ENCODE measurements at regions not wholly inside any gene's neighbourhood (a gene's known extent, or its start where the extent isn't known, plus 50 kb on each side); places are given as distances from the start of the nearest gene placed in this dataset.
"Not testable (repeated sequence)": the region's sequence is repeated elsewhere in the genome, so short reads cannot be mapped to it uniquely, and the experiment has no call there.

DNA sequence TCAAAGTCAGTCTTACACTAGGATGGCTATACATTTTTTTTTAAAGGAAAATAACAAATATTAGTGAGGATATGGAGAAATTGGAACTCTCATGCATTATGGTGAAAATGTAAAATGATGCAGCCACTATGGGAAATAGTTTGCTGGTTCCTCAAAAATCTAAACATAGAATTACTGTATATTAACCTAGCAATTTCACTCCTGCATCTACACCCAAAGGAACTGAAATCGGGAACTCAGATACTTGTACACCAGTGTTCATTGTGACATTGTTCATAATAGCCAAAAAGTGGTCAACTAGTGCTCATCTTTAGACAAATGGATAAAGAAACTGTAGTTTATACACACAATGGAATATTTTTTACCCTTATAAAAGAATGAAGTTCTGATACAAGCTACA is 110.7 kb downstream of the UTRN start:
- no peak for DNase-seq

DNA sequence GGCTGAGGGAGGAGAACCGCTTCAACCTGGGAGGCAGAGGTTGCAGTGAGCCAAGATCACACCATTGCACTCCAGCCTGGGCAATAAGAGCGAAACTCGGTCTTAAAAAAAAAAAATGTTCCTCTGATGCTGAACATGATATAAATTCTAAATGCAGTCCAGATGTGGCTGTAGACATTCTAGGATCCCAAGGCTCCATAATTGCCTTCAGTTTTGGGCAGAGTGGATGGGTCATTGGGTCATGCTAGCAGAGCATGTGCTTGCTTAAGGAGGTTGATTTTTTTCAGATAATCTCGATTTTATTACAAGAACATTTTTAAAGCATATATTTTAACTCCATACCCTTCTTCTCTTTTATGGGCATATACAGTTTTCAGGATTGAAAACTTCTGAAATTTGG is 112.0 kb downstream of the UTRN start:
- no peak for DNase-seq

DNA sequence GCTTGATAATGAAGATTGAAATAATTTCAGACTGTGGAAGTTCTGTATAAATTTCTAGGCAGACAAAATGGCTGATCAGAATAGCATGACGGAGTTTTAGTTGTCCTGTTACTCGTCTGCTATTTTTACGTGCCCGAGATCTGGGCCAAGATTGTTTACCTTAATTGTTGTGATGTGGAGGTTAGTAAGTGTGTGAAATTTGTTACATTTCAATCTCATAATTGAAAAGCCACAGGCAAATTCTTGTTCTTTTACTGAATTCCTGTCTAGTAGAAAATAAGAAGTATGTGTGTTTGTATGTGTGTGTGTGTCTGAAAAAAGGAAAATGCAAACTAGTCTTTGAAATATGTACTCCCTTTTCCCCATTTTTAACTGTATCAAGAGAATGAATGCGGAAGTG is 115.2 kb downstream of the UTRN start:
- no peak for DNase-seq

DNA sequence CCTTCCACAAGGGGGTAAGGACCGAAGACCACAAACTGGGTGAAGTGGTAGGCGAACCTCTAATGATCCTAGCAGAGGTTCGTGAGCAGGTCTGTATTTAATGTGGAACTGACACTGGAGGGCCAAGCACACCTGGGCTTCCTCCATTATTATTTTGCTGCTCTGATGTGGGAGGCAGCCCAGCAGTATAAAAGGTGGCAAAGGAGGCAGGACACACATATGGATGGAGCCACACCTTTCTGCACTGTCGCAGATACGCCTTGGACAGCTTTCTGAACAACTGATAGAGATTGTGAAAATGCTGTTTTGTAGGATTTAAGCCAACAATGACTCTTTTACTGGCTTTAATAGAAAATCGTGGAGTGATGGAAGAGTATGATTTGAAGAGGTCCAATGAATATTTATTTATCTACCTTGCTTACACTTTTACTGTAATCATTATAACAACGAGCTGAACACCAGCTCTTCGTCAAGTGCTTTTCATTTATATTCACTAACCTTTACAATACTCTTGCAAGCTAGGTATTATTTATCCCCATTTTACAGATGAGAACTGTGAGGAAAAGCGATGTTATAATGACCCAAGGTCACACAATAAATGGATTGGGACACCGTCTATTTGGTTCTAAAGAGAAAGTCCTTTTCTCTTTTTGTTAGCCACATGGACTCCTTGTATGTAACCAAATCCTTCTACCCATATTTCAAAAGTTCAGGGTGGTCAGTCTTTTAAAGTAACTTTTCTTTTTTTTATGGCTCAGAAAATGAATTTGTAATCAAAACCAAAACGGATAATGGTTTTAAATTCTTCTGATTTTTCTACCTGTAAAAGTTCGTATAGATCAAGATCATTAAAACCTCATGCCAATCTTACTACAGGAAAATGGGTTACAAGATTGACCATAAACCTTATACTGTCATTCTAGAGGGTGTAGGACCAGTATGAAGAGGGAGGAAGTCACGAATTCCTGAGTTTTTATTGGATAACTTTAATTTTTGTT is 116.9 kb downstream of the UTRN start:
- no peak for DNase-seq

DNA sequence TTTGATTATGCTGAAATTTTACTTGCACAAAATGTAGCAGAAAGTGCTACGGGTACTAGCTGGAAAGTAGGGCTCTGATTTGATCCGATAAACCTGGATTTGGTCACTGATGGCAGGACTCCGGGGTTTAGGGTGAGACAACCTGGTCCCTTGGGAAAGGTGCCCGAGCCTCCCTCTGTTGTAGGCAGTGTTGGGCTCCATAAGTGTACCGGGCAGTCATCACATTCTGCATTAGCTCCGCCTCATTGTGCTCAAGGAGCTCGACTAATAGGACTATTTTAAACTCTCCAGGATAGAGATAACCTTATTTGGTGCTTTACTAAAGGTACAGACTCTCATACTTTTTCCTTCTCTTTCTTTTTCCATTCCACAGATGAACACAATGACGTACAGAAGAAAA is 117.6 kb downstream of the UTRN start:
- no peak for DNase-seq

DNA sequence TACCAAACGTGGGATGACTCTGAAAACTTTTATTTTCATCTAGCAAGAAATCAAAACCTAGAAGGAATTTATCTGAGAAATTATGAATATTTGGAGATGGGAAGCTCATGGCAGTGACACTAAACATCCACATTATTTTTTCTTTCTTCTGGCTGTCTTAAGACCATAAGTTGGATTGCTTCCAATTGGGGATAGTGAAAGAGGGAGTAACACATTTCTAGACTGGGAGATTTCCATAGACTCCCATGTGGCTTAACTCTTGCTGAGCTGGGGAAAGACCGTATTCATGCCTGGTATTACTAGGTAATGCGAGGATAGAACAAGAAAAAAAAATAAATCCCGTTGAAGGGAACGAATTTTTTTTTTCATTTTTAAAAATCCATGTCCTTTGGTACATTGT is 120.0 kb downstream of the UTRN start:
- DNase-seq = no peak

DNA sequence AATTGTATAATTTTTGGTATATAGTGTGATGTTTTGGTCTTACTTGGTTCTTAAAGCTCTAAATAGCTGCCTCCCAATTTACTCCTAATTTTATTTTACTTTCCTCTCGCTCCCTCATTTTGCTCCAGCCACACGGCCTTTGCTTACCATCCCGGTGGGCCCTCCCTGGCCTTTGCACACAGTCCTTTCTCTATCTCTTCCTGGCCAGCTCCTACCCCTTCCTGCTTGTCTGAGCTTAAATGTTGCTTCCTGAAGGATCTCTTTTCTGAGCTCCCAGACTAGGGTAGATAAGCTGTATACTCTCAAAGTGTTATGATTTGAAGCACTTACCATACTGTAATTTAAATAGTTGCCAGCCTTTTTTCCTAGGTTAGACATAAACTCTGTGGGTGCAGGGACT is 121.7 kb downstream of the UTRN start:
- no peak for DNase-seq

DNA sequence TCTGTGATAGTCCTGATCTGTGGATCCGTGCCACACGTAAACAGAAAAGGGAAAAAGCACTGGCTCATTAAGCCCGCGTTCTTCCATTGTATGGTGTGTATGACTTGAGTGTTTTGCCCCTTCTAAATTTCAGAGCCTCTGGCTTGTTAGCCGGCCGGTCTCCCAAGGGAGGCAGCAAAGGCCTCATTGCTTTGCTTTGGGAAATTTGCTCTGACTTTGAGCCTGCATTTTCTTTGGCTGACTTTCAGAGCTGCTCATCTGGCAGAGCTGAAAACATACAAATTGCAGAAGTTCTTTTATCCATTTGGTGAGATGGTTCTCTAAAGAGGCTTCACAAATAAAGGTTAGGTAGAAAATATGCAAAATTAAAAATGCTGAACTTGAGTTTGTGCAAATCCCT is 123.0 kb downstream of the UTRN start:
- no peak for DNase-seq

DNA sequence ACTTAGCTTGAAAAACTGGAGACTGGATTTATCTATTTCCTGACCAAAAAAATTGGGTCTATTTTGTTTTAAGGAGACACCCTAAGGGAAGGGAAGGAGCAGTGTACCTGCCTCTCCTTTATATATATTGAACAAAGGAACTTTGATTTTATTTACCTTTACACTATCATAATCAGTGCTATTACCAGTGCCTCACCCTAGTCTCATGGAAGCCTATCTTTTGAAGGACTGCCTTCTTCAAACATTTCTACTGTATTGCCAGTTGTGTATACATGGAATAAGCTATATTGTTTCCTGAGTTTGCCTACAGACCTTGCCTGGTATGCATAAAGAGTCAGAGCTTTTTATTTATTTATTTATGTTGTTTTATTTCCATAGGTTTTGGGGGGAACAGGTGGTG is 124.9 kb downstream of the UTRN start:
- no peak for DNase-seq

DNA sequence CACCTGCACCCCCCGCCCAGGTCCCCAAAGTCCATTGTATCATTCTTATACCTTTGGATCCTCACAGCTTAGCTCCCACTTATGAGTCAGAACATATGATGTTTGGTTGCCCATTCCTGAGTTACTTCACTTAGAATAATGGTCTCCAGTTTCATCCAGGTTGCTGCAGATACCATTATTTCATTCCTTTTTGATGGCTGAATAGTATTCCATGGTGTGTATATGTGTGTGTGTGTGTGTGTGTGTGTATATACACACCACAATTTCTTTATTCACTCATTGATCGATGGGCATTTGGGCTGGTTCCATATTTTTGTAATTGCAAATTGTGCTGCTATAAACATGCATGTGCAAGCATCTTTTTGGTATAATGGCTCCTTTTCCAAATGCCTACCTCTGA is 125.4 kb downstream of the UTRN start:
- DNase-seq = not testable (repeated sequence)

DNA sequence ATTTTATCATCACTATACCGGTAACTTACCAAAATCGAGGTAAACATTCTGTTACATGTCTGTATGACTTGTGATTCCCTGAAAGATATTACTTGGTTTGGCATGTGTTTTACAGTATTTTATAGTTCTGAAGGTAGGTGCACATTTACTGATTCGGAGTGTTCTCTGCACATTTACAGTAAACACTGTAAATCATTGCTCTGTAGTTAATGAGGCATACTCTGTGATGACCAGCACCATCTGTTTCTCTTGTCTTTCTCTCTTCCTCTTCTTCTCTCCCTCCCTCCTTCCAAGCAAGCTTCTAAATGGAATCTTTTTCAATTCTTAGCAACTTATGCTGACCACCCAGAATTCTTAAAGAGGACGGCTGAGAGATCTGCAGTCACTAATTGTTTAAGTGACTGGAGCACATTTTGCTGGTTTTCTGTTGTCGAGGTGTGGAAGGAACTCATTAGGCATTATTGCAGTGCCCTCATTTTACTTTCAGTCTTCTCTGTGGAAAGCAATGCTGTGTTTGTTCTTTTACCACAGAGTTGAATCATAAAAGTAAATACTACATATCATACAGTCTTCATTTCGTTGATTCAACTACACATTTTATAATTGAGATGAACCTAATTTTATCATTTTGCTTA is 126.5 kb downstream of the UTRN start:
- peak; percentile 50 for DNase-seq

DNA sequence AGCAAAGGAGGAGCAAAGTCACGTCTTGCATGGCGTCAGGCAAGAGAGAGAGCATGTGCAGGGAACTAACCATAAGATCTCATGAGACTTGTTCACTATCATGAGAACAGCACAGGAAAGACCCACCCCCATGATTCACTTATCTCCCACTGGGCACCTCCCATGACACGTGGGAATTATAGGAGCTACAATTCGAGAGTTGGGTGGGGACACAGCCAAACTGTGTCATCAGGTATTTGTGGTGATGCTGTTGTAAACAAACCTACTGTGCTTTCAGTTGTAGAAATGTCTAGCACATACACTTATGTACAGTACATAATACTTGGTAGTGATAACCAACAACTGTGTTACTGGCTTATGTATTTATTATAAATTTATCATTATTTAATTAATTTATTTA is 128.3 kb downstream of the UTRN start:
- no peak for DNase-seq

DNA sequence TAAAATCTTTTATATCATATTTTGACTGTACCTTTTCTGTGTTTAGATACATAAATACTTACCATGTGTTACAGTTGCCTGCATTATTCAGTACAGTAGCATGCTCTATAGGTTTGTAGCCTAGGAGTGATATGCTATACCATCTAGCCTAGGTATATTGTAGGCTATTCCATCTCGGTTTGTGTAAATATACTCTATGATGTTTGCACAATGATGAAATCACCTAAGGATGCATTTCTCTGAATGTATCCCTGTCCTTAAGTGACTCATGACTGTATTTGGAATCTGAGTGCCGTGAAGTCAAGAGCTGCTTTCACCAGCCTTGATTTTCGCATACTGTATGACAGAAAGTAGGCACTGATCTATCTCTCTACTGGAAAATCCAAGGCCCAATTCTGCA is 129.9 kb downstream of the UTRN start:
- no peak for DNase-seq

DNA sequence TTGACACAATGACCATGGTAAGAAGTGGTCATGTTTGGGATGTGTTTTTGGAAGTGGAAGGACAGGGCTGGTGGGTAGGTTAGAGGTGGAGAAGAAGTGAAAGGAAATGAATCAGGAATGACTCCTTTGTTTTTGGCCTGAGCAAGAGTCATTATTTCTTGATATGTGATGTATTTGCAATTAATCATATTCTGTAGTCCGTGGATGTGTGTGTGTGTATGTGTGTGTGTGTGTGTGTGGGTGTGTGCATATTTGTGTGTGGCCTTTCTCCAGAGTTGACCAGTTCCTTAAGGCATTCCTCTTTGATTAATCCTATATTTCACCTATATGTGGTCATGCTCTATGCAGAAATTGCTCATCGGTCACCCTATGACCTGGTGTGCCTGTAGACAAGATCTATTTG is 130.7 kb downstream of the UTRN start:
- DNase-seq = no peak

DNA sequence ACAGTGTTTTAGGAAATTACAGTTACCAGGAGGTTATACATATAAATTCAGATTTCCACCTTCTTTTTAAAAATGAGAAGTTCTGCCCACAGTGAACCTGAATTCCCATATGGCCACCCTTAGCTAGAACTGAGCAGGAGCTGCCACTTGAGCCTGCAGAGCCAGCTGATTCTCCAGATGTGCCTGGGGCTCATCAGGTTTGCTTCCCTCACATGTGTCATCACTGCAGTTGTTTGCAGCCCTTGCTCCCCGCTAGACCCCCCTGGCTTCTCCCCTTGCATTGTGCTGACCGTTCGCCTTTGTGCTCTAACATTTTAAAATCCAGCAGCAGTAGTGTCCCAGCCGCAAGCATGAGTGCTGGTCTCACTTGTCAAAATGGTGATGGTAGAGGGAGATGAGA is 131.1 kb downstream of the UTRN start:
- no peak for DNase-seq

DNA sequence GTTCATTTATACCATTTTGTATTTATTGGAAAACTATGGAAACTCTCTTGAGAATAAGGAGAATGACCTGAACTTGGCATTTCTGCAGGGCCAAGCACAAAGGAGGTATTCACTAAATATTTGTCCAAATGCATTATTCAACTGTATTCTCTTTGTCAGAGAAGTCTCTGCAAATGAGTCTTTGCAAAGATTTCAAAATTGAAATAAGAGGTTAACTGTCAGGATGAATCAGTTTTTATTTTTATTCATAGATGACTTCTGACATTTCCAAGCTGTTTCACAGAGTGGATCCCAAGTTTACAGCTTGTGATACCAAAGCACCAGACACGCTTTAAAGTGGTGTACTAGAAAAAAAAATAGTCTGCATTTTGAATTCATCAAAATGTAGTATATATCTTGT is 131.6 kb downstream of the UTRN start:
- no peak for DNase-seq

DNA sequence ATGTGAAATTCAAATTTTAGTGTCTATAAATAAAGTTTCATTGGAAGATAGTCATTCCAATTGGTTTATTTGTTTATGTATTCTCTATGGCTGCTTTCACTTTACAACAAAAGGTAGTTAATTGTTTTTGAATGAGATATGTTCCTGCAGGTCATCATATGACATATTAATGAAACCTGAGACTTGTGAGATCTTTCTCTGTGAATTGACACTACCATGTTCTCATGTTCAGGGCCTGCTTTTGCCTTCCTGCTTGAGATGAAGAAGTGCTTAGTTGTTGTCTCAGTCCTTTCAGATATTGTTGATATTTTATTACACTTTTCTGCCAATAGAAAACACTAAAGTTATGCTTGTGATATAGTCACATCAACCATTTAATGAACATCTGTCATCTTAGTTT is 132.5 kb downstream of the UTRN start:
- no peak for DNase-seq

DNA sequence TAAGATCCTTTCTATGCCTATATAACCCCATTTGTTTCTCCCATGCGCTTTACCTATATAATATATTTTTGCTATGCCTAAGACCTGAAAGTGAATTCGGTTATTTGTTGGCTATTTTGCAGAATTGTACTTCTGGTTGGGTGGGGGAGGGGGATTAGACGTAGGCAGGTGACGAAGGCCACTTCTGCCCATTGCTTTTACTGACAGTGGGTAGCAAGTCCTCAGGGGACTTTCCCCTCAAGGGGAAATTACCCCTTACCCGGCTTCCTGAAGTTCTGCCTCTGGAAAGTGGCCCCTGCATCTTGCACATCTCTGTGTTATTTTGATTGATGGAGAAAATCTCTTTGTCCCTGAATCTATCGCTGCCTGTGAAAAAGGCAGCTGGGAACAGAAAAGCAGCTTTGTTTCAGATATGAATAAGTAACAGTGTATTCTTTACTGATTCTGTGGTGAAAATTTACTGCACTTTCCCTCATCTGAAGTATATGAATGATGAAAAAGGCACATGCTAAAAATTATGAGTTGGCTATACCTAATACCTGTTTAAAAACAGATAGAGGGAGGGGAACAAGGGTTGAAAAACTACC is 133.9 kb downstream of the UTRN start:
- DNase-seq = no peak

DNA sequence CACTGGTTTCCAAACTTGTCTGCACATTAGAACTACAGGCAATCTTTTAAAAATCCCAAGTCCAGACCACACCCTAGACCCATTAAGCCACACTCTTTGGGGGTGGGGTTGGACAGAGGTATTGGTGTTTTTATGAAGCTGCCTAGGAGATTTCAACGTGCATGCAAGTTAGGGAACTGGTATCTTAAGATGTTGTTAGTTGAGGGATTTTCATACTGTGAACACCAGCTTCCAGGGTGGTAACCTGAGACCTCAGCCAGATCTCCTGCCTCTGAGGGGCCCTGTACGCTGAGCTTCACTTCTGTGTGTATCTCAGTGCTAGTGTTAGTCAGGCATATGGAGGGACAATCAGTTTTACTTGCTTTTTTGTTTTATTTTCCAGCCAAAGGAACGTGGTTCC is 138.0 kb downstream of the UTRN start:
- no peak for DNase-seq

DNA sequence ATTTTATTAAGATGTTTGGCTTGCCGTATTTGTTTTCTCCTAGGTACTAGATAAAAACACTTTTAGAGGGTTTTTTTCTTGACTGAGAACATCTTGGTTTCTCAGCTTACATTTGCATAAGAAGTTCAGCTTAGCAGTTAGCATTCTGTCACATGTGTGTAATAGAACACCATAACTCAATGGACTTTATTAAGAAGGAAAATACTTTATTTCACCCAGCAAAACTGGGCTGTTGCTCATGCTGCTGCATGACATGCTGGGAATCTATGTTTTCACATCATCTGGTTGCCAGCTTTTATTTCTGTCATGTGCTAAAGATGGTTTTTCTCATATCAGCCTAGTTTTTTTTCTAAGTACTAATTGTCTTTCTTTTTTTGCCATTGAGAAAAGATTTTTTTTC is 144.6 kb downstream of the UTRN start:
- DNase-seq = no peak

DNA sequence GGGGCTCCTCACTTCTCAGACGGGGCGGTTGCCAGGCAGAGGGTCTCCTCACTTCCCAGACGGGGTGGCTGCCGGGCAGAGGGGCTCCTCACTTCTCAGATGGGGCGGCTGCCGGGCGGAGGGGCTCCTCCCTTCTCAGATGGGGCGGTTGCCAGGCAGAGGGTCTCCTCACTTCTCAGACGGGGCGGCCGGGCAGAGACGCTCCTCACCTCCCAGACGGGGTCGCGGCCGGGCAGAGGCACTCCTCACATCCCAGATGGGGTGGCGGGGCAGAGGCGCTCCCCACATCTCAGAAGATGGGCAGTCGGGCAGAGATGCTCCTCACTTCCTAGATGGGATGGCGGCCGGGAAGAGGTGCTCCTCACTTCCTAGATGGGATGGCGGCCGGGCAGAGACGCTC is 148.3 kb downstream of the UTRN start:
- DNase-seq = not testable (repeated sequence)

DNA sequence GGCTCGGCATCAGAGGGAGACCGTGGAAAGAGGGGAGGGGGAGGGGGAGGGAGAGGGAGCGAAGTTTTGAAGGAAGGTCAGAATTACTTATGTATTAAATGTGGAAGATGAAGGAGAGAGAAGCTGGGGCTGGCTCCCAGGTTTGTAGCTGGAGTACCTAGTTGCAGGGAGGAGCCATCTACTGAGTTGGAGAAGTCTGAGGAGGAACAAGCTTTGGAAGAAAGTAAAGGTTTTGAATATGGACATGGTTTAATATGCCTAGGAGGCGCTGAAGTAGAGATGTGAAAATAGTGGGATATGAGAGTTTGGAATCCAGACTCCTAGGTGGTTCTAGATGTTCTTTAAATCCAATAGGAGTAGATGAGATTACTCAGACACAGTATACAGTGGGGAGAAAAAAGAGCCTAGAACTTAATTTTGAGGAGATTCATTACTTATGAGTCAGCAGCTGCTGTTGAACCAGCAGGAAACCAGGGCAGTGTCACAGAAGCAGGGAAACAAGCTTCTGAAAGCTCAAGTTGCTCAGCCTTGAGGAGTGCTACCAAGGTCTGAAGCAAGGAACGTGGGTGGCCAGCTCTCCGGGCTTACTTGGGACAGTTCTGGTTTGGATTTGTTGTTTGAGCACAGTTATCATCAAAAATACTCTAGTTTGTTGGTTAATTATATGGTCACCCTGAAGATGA is 149.3 kb downstream of the UTRN start:
- DNase-seq = no peak
